ENCODE measurements at regions not wholly inside any gene's neighbourhood (a gene's known extent, or its start where the extent isn't known, plus 50 kb on each side); places are given as distances from the start of the nearest gene placed in this dataset.

DNA sequence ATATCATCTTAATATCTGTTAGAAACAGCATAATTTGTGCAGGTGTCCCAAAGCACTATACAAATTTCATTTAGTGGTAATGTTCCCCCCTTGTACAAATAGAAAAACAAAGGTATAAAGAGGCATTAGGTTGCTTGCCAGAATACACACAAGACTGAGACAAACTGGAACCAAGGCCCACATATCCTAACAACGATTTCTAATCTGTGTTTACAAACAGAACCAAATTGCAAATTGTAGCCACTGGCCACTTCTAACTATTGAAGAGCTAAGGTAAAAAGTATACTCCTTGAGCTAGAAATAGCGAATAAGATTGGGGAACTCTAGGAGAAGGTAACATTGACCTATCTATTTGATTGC lies 526.1 kb downstream of the KLF12 start:
- Mint-ChIP-seq H3K36me3 (ENCODE audit: insufficient read depth in 2 of 2) (no peaks in the 10 kb centered on the region), H3K27me3 (ENCODE audit: low read depth) (no peaks in the 10 kb centered on the region), H3K27ac (no peak overlapping the region), H3K4me1 (ENCODE audit: low read depth) (no peaks in the 10 kb centered on the region), H3K9me3 (peaks cover 0 to 2% of the 10 kb centered on the region in 2 donors), H3K4me3 (no peak overlapping the region)
- ATAC-seq (replicated peaks in 1 of 2) = no peak
- DNase-seq = no peak

DNA sequence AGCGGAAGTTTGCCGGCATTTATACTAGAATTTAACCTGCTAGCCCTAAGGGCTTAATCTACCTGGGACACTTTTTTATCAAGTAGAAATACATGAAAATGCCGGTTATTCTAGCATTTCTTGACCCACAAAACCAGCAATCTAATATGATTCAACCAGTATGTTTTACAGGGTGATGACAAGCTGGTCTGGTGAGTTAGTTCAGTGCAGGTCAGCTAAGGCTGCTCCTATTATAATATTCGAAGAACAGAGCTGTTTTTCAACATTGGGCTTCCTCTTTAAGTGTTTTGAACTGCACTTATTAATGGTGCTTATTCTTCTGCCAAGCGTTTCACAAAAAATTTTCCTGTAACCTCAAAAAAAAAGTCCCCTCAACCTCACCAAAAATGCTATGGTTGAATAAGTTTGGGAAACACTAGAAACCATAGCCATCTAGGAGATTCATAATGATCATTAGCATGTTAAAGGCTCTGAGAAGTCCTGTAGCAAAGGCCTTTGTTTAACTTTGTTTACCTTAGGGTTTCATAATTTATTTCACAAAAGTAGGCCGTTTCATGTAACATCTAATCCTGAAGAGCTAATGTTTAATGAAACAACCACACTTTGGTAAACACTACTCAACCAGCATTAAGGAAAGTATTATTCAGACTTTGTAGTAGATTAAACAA lies 526.6 kb downstream of the KLF12 start:
- Mint-ChIP-seq H3K27ac (no peak overlapping the region), H3K9me3 (peaks cover 0 to 2% of the 10 kb centered on the region in 2 donors), H3K36me3 (ENCODE audit: insufficient read depth in 2 of 2) (no peaks in the 10 kb centered on the region), H3K4me1 (ENCODE audit: low read depth) (no peaks in the 10 kb centered on the region), H3K27me3 (ENCODE audit: low read depth) (no peaks in the 10 kb centered on the region), H3K4me3 (no peak overlapping the region)
- DNase-seq = no peak
- ATAC-seq (replicated peaks in 1 of 2) = no peak

DNA sequence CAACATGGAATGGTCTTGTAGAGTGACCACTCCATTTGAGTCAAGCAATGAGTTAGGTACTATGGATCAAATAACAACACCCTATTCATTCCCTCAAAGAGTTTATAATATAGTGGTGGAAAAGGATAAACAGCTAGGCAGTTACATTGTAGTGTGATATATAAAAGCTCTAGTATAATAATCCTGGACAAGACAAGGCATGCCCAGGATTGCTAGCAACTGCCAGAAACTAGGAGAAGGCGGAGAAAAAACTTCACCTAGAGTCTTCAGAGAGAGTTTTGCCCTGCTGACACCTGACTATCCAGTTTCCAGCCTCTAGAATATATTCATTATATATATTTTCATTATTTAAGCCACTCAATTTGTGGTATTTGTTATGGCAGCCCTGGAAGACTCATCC lies 530.6 kb downstream of the KLF12 start:
- Mint-ChIP-seq H3K9me3 (peaks cover 6 to 7% of the 10 kb centered on the region in 2 donors), H3K4me1 (ENCODE audit: low read depth) (no peaks in the 10 kb centered on the region), H3K36me3 (ENCODE audit: insufficient read depth in 2 of 2) (peaks cover 0 to 3% of the 10 kb centered on the region in 2 donors), H3K27me3 (ENCODE audit: low read depth) (no peaks in the 10 kb centered on the region), H3K4me3 (no peak overlapping the region), H3K27ac (no peak overlapping the region)
- no peak for ATAC-seq (replicated peaks in 1 of 2)
- DNase-seq = no peak

DNA sequence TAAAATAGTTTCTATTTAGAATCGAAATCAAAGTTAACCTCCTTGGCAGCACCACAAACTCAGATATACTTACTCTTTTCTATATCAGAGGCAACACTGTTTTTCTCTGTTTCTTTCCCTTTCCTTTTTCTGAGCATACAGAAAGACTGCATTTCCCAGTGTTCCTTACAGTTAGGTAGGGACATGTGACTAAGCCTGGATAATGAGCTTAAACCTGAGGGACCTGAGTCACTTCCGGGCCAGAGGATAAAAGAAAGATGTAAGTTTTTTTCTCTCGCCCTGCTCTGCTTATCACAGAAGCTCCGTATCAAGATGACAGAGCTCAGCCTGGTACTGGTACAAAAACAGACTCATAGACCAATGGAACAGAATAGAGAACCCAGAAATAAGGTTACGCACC lies 531.9 kb downstream of the KLF12 start:
- Mint-ChIP-seq H3K27me3 (ENCODE audit: low read depth) (no peaks in the 10 kb centered on the region), H3K4me1 (ENCODE audit: low read depth) (no peaks in the 10 kb centered on the region), H3K4me3 (no peak overlapping the region), H3K9me3 (peaks cover 6 to 7% of the 10 kb centered on the region in 2 donors), H3K36me3 (ENCODE audit: insufficient read depth in 2 of 2) (peaks cover 0 to 3% of the 10 kb centered on the region in 2 donors), H3K27ac (no peak overlapping the region)
- no peak for DNase-seq
- no peak for ATAC-seq (replicated peaks in 1 of 2)

DNA sequence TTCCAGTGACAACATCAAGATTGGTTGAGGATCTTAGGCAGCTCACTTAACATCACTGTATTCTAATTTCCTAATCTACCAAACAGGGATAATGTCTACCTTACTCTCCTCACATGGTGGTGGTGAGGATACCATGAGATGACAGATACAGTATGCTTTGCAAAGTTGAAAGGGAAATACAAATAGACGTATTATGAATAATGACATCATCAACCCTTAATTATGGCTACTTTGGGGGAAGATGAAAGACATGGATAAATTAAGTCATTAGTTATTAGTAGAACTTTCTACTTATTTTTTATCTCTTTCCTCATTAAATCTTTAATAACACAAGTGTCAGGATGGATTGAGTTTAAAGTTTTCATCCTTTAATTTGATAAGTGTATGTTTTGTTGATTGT lies 532.5 kb downstream of the KLF12 start:
- ATAC-seq (replicated peaks in 1 of 2) (no peak), DNase-seq (no peak)
- Mint-ChIP-seq H3K9me3 (peaks cover 6 to 7% of the 10 kb centered on the region in 2 donors), H3K27ac (no peak overlapping the region), H3K4me3 (no peak overlapping the region), H3K36me3 (ENCODE audit: insufficient read depth in 2 of 2) (peaks cover 0 to 3% of the 10 kb centered on the region in 2 donors), H3K27me3 (ENCODE audit: low read depth) (no peaks in the 10 kb centered on the region), H3K4me1 (ENCODE audit: low read depth) (peaks cover under 1% of the 10 kb centered on the region)

DNA sequence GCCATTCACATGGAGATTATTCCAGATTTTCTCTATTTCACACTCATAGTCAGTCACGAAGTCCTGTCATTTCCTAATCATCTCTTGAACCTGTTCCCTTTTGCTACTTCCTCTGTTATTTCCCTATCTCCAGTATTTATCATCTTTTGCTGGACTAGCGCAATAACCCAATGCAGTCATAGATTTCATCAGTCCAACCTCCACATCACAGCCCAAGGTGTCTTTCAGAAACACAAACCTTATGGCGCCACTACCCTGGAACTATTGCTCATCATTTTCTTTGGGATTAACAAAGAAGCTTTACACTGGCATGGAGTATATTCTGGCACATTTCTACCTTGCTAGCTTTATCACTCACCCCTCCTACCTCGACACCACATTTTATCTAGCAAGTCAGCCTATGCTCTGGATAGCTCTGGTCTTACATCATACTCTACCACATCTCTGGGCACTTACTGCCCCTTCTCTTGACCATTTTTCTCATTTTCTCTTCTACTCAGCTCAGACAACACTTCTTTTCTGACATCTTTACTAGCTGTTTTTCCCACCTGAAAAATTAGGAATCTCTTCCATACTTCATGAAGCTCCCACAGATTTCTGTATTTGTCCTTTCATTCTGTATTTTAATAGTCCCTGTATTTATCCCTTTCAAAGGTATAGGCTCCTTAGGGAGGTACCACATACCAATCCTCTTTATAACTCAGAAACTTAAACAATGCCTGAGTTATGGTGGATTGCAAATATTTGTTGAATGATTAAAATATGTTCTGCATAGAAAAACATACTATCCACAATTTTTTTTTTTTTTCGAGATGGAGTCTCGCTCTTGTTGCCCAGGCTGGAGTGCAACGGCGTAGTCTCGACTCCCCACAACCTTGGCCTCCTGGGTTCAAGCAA lies 534.7 kb downstream of the KLF12 start:
- Mint-ChIP-seq H3K27me3 (ENCODE audit: low read depth) (no peaks in the 10 kb centered on the region), H3K4me1 (ENCODE audit: low read depth) (peaks cover 7% of the 10 kb centered on the region), H3K27ac (no peak overlapping the region), H3K36me3 (ENCODE audit: insufficient read depth in 2 of 2) (peaks cover 0 to 3% of the 10 kb centered on the region in 2 donors), H3K9me3 (peaks cover 6 to 9% of the 10 kb centered on the region in 2 donors), H3K4me3 (no peak overlapping the region)
- ATAC-seq (replicated peaks in 1 of 2) (no peak), DNase-seq (no peak)

DNA sequence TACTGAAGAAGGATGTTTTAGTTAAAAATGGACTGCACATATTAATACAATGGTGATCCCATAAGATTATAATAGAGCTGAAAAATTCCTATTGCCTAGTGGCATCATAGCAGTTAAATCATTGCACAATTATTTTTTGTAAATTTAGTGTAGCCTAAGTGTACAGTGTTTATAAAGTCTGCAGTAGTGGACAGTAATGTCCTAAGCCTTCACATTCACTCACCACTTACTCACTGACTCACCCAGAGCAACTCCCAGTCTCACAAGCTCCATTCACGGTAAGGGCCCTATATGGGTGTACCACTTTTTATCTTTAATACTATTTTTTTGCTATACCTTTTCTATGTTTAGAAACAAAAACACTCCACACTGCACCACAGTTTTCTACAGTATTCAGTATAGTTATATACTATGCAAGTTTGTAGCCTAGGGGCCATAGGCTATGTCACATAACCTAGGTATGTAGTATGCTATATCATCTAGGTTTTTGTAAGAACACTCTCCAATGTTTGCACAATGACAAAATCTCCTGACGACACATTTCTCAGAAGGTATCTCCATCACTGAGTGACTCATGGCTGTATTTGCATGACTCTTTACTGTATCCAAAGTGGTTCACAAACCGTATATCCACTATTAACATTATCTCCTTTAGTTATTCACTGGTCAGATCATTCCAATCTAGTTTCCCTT lies 536.0 kb downstream of the KLF12 start:
- Mint-ChIP-seq H3K27ac (no peak overlapping the region), H3K27me3 (ENCODE audit: low read depth) (no peaks in the 10 kb centered on the region), H3K4me3 (no peak overlapping the region), H3K9me3 (peaks cover 6% of the 10 kb centered on the region in 2 donors), H3K36me3 (ENCODE audit: insufficient read depth in 2 of 2) (peaks cover 0 to 3% of the 10 kb centered on the region in 2 donors), H3K4me1 (ENCODE audit: low read depth) (peaks cover 7% of the 10 kb centered on the region)
- DNase-seq (no peak), ATAC-seq (replicated peaks in 1 of 2) (peak; percentile 54 to 75)

DNA sequence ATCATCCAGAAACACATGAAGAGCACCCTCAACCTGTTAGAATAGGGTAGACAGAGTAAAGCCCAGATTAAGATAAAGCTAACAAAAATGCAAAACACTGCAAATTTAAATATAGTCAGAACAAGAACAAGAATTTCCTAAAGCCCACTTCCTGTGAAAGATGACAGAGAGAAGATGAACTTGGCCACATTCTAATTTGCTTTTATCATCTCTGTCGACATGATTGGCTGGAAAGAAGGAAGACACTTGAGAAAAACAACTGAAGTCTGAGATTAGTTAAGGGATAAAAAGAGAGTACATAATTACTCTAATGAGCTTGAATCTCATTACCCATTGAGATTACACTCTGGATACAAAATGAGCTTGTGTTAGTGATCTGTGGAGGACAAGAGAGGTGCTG lies 537.6 kb downstream of the KLF5 start:
- DNase-seq (no peak), ATAC-seq (replicated peaks in 1 of 2) (peak in 1 of 2 donors; percentile 28)
- peaks cover 7% of the 10 kb centered on the region for H3K4me1 Mint-ChIP-seq (ENCODE audit: low read depth)
- H3K9me3 Mint-ChIP-seq = peaks cover 6% of the 10 kb centered on the region in 2 donors
- H3K36me3 Mint-ChIP-seq (ENCODE audit: insufficient read depth in 2 of 2) = peaks cover 0 to 3% of the 10 kb centered on the region in 2 donors
- no peak overlapping the region for H3K4me3 Mint-ChIP-seq
- no peaks in the 10 kb centered on the region for H3K27me3 Mint-ChIP-seq (ENCODE audit: low read depth)
- no peak overlapping the region for H3K27ac Mint-ChIP-seq

DNA sequence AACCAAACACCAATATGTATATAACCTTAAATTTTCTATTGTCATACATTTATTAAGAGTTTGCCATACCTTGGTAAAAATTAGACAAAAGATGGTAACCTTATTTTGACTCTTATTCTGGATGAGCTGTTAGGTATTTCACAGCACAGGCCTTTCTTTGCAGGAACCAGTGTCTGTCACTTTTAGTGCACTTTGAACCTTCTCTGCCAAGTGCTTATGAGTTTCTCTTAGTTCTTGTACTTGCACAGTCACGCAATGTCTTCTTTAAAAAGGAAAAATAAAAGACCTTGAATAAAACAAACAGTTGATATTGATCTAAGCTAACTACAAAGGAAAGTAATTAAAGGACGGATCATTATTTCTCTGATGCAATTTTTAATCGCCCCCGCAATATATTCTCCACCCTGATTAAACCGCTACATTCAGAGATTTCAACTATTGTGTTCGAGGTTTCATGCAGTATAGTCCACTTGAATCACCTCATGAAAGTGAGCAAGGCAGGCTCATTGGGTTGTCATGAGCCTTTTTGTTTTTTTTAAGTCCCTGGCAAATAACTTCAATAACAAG lies 534.5 kb downstream of the KLF5 start:
- no peak for DNase-seq
- no peak overlapping the region for H3K4me3 Mint-ChIP-seq
- H3K4me1 Mint-ChIP-seq (ENCODE audit: low read depth) = peaks cover 7% of the 10 kb centered on the region
- H3K9me3 Mint-ChIP-seq = peaks cover 0 to 2% of the 10 kb centered on the region in 2 donors
- H3K36me3 Mint-ChIP-seq (ENCODE audit: insufficient read depth in 2 of 2) = no peaks in the 10 kb centered on the region
- ATAC-seq (replicated peaks in 1 of 2) = no peak
- H3K27ac Mint-ChIP-seq = no peak overlapping the region
- no peaks in the 10 kb centered on the region for H3K27me3 Mint-ChIP-seq (ENCODE audit: low read depth)

DNA sequence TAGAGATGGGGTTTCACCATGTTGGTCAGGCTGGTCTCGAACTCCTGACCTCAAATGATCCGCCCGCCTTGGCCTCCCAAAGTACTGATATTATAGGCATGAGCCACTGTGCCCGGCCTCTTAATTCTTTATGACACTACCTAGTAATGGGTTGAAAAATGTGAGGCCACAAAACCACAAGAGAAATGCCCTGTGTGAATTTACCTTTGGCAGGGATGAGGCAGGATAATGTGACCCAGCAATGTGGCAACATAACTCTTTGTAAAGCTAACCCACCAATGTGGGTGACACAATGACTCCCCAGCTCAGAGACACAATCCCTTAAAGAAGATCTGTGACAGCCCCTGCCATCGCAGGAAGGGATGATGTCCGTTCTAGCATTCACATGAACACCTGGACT lies 533.1 kb downstream of the KLF5 start:
- H3K27ac Mint-ChIP-seq = no peak overlapping the region
- no peaks in the 10 kb centered on the region for H3K27me3 Mint-ChIP-seq (ENCODE audit: low read depth)
- H3K36me3 Mint-ChIP-seq (ENCODE audit: insufficient read depth in 2 of 2) = no peaks in the 10 kb centered on the region
- no peak for ATAC-seq (replicated peaks in 1 of 2)
- no peak for DNase-seq
- H3K9me3 Mint-ChIP-seq = peaks cover 2 to 3% of the 10 kb centered on the region in 2 donors
- peaks cover 7% of the 10 kb centered on the region for H3K4me1 Mint-ChIP-seq (ENCODE audit: low read depth)
- H3K4me3 Mint-ChIP-seq = no peak overlapping the region

DNA sequence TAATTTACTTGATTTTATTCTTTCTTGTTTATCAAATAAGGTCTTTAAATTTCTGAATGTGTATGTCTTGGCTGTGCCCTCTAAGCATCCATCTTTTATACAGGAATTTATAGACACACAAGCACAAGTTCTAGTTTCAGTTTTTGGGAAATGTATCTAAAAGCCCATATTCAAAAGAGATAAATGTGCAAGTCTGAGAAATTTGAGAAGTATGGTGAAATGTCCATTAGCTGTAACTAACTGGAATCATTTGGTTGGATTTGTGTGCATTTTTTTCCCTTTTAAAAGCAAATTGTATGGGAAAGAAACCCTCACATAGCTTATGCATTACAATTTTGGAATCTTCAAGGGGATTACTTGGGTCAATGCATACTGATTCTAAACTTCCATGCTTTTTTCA lies 532.0 kb downstream of the KLF5 start:
- H3K9me3 Mint-ChIP-seq = peaks cover 4 to 6% of the 10 kb centered on the region in 2 donors
- no peak overlapping the region for H3K27ac Mint-ChIP-seq
- no peaks in the 10 kb centered on the region for H3K27me3 Mint-ChIP-seq (ENCODE audit: low read depth)
- H3K4me1 Mint-ChIP-seq (ENCODE audit: low read depth) = no peaks in the 10 kb centered on the region
- peaks cover 2 to 4% of the 10 kb centered on the region in 2 donors for H3K36me3 Mint-ChIP-seq (ENCODE audit: insufficient read depth in 2 of 2)
- no peak overlapping the region for H3K4me3 Mint-ChIP-seq
- ATAC-seq (replicated peaks in 1 of 2) (no peak), DNase-seq (no peak)

DNA sequence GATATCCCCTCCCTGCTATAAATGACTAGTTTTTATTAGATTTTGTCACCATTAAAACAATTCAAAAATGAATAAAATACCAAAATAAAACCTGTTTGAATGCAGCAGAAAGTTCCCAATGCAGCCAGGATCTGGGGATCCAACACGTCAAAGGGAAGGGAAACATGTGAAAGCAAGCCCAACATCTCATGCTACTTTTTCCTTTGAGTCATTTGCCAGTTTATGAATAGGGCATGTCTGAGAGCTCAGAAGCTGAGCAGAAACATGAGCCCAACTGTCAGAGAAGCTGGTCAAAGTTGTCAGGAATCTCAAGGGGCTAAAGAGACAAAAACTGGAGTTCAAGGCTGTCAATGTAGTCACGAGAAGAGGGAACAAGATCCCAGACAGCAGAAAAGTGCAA lies 526.4 kb downstream of the KLF5 start:
- Mint-ChIP-seq H3K4me3 (no peak overlapping the region), H3K9me3 (peaks cover 6 to 7% of the 10 kb centered on the region in 2 donors), H3K36me3 (ENCODE audit: insufficient read depth in 2 of 2) (peaks cover 2 to 4% of the 10 kb centered on the region in 2 donors), H3K27ac (no peak overlapping the region), H3K27me3 (ENCODE audit: low read depth) (no peaks in the 10 kb centered on the region), H3K4me1 (ENCODE audit: low read depth) (no peaks in the 10 kb centered on the region)
- DNase-seq = no peak
- ATAC-seq (replicated peaks in 1 of 2) = no peak

DNA sequence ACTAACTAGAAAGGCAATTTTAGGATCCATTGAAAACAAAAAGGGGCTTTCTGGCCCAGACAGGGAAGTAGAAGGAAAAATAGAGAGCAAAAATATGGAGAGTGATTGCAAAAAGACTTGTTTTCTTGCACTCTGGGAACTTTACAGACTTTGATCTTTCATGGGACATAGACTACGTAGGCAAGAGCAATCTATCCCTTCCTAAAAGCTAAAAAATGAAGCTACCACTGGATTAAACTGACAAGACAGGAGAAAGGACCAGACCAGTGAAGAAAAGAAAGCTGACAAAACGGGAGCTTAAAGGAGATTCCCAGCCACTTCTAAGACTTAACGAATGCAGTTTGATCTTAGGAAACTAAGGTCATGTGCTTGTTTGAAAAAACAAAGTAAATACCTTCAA lies 524.5 kb downstream of the KLF5 start:
- no peaks in the 10 kb centered on the region for H3K27me3 Mint-ChIP-seq (ENCODE audit: low read depth)
- H3K4me1 Mint-ChIP-seq (ENCODE audit: low read depth) = no peaks in the 10 kb centered on the region
- DNase-seq = no peak
- peaks cover 6 to 7% of the 10 kb centered on the region in 2 donors for H3K9me3 Mint-ChIP-seq
- H3K4me3 Mint-ChIP-seq = no peak overlapping the region
- no peak overlapping the region for H3K27ac Mint-ChIP-seq
- ATAC-seq (replicated peaks in 1 of 2) = no peak
- H3K36me3 Mint-ChIP-seq (ENCODE audit: insufficient read depth in 2 of 2) = peaks cover 2 to 4% of the 10 kb centered on the region in 2 donors
